ENCODE measurements at regions not wholly inside any gene's neighbourhood (a gene's known extent, or its start where the extent isn't known, plus 50 kb on each side); places are given as distances from the start of the nearest gene placed in this dataset.

DNA sequence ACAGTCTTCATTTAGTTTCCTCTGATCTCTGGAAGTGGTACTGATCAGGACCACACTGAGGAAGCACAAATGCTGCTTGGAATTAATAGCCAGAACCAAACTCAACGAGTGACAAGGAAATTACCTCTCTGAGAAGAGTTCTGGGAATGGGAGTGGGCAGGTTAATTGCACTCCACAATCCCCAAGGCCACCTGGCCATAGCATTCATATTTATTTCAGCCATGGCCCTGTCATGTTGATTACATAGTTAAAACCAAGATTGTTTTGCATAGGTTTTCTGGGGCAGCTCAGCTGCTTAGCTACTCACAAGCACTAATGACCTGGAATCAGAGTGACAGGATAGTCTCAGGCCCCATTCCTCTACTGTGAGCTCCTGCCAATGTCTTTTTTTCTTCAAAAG, 230.2 kb upstream of the RIMS1 start:
- no peak overlapping the region for H3K4me2 ChIP-seq (replicated peaks; ENCODE audit: extremely low read depth, low read length, poor library complexity, severe bottlenecking)
- H3K4me1 ChIP-seq (ENCODE audit: control insufficient read depth in 1 of 2, insufficient read depth in 2 of 2, low read length in 2 of 2) = no peaks in the 10 kb centered on the region
- no peak for DNase-seq
- H3K9me3 Mint-ChIP-seq = peaks cover 0 to 2% (median 0%) of the 10 kb centered on the region in 7 donors
- H3K27ac Mint-ChIP-seq = no peak overlapping the region
- WGBS (ENCODE audit: insufficient coverage) = no CpG with 5 or more reads among the region's 1 CpG
- TF ChIP-seq, protein P1, sequence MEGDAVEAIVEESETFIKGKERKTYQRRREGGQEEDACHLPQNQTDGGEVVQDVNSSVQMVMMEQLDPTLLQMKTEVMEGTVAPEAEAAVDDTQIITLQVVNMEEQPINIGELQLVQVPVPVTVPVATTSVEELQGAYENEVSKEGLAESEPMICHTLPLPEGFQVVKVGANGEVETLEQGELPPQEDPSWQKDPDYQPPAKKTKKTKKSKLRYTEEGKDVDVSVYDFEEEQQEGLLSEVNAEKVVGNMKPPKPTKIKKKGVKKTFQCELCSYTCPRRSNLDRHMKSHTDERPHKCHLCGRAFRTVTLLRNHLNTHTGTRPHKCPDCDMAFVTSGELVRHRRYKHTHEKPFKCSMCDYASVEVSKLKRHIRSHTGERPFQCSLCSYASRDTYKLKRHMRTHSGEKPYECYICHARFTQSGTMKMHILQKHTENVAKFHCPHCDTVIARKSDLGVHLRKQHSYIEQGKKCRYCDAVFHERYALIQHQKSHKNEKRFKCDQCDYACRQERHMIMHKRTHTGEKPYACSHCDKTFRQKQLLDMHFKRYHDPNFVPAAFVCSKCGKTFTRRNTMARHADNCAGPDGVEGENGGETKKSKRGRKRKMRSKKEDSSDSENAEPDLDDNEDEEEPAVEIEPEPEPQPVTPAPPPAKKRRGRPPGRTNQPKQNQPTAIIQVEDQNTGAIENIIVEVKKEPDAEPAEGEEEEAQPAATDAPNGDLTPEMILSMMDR (IDR thresholded peaks at IDR 0.05) = no peak
- no peaks in the 10 kb centered on the region for H3K4me1 Mint-ChIP-seq
- no peaks in the 10 kb centered on the region for H4K20me1 ChIP-seq (ENCODE audit: insufficient read depth, low read length)
- no peak overlapping the region for H2AFZ ChIP-seq (ENCODE audit: insufficient read depth, low read depth, low read length, poor library complexity, severe bottlenecking)
- no peak overlapping the region for H3K4me3 ChIP-seq (replicated peaks in 1 of 3; ENCODE audit: low read depth in 2 of 3, low read length in 3 of 3)
- H3K9me3 ChIP-seq (replicated peaks in 1 of 2; ENCODE audit: control insufficient read depth in 1 of 2, insufficient read depth in 1 of 2, low read length in 2 of 2) = no peaks in the 10 kb centered on the region
- no peaks in the 10 kb centered on the region for H3K36me3 ChIP-seq (replicated peaks in 1 of 2; ENCODE audit: control insufficient read depth in 1 of 2, insufficient read depth in 2 of 2, low read length in 2 of 2)
- intact Hi-C loops (cut with micrococcal nuclease) = no loop called here
- H3K4me3 Mint-ChIP-seq = no peak overlapping the region
- no peaks in the 10 kb centered on the region for H3K36me3 Mint-ChIP-seq
- H3K27me3 ChIP-seq (ENCODE audit: control insufficient read depth in 2 of 2, insufficient read depth in 2 of 2, low read length in 2 of 2) = no peaks in the 10 kb centered on the region
- no peak overlapping the region for H3K9ac ChIP-seq (ENCODE audit: insufficient read depth, low read length, poor library complexity, severe bottlenecking)
- H3K79me2 ChIP-seq (ENCODE audit: insufficient read depth, low read length) = no peaks in the 10 kb centered on the region
- H3K27me3 Mint-ChIP-seq (ENCODE audit: low read depth in 3 of 3) = peaks cover 0 to 2% (median 0%) of the 10 kb centered on the region in 3 donors
- H3K27ac ChIP-seq (ENCODE audit: low read depth in 1 of 2, low read length in 2 of 2) = no peak overlapping the region

DNA sequence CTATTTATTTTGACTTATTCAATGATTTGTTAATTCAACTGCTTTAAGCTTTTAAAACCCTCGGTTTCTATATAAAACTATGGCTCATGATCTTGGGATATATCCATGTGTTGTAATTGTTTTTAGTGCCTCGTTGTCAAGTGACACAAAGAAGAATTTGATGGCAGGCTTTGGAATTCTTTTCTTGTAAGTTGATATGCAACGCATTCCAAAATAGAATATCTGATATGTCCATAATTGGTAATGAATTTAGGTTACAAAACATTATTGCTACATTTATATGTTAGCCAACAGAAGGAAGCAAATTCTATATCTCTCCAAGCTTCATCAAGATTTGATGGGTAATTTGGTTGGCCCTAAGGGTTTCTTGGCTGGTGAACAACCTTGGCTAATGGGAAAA, 220.4 kb upstream of the RIMS1 start:
- H3K4me1 Mint-ChIP-seq = no peaks in the 10 kb centered on the region
- peaks cover 0 to 4% (median 0%) of the 10 kb centered on the region in 7 donors for H3K9me3 Mint-ChIP-seq
- DNase-seq = no peak
- no peaks in the 10 kb centered on the region for H3K79me2 ChIP-seq (ENCODE audit: insufficient read depth, low read length)
- no peaks in the 10 kb centered on the region for H3K27me3 ChIP-seq (ENCODE audit: control insufficient read depth in 2 of 2, insufficient read depth in 2 of 2, low read length in 2 of 2)
- no peak overlapping the region for H3K9ac ChIP-seq (ENCODE audit: insufficient read depth, low read length, poor library complexity, severe bottlenecking)
- TF ChIP-seq, protein P1 (IDR thresholded peaks at IDR 0.05) = no peak
- H4K20me1 ChIP-seq (ENCODE audit: insufficient read depth, low read length) = no peaks in the 10 kb centered on the region
- H3K9me3 ChIP-seq (replicated peaks in 1 of 2; ENCODE audit: control insufficient read depth in 1 of 2, insufficient read depth in 1 of 2, low read length in 2 of 2) = no peaks in the 10 kb centered on the region
- no peak overlapping the region for H3K27ac ChIP-seq (ENCODE audit: low read depth in 1 of 2, low read length in 2 of 2)
- no peak overlapping the region for H3K4me3 Mint-ChIP-seq
- H3K4me3 ChIP-seq (replicated peaks in 1 of 3; ENCODE audit: low read depth in 2 of 3, low read length in 3 of 3) = no peak overlapping the region
- no peak overlapping the region for H3K27ac Mint-ChIP-seq
- H3K4me2 ChIP-seq (replicated peaks; ENCODE audit: extremely low read depth, low read length, poor library complexity, severe bottlenecking) = no peak overlapping the region
- H3K36me3 ChIP-seq (replicated peaks in 1 of 2; ENCODE audit: control insufficient read depth in 1 of 2, insufficient read depth in 2 of 2, low read length in 2 of 2) = no peaks in the 10 kb centered on the region
- H3K4me1 ChIP-seq (ENCODE audit: control insufficient read depth in 1 of 2, insufficient read depth in 2 of 2, low read length in 2 of 2) = no peaks in the 10 kb centered on the region
- H3K36me3 Mint-ChIP-seq = no peaks in the 10 kb centered on the region
- no peaks in the 10 kb centered on the region for H3K27me3 Mint-ChIP-seq (ENCODE audit: low read depth in 3 of 3)
- H2AFZ ChIP-seq (ENCODE audit: insufficient read depth, low read depth, low read length, poor library complexity, severe bottlenecking) = no peak overlapping the region
- intact Hi-C loops (cut with micrococcal nuclease) = no loop called here
- WGBS (ENCODE audit: insufficient coverage) = no CpG with 5 or more reads among the region's 3 CpGs

All from CD14-positive monocyte (primary cell).